Stimulated activated CD8-positive, alpha-beta memory T cell treated with anti-CD3 and anti-CD28 coated beads, Interleukin-15, amount 100 ng/mL, for 4 hours (primary cell): ENCODE measurements at regions not wholly inside any gene's neighbourhood (a gene's known extent, or its start where the extent isn't known, plus 50 kb on each side); places are given as distances from the start of the nearest gene placed in this dataset.

Source experiments
- DNase-seq, 2 donors: peaks; one replicate each; pipeline ENCODE4 v3.0.0-alpha.2; 2020; ENCODE audit warnings: low read depth in 2 of 2

- no peak for DNase-seq
These were observed 206.0 kb upstream of the PLEKHG7 start for GRCh38 chr12:92496790-92497189.

- DNase-seq, result no peak
These were observed 207.7 kb upstream of the PLEKHG7 start for GRCh38 chr12:92495108-92495507.

DNA sequence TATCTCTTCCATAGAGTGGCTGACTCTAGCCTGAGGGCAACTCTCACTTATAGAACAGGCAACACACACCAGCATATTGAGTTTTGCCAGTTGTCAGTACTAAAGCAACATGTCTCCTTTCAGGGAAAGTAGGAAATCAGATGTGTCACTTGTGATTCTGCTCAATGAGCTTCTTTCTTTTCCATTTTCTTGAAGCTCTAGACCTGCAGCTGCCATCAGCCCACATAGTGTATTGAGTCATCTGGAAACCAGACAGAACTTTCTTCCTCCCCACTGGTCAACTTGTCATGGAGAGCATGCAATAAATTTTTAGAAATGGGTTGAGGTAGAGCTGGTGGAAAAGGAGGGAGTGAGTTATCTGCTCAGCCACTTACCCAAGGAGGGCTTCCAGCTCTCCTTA lies 209.0 kb upstream of the PLEKHG7 start:
- DNase-seq, result no peak

DNA sequence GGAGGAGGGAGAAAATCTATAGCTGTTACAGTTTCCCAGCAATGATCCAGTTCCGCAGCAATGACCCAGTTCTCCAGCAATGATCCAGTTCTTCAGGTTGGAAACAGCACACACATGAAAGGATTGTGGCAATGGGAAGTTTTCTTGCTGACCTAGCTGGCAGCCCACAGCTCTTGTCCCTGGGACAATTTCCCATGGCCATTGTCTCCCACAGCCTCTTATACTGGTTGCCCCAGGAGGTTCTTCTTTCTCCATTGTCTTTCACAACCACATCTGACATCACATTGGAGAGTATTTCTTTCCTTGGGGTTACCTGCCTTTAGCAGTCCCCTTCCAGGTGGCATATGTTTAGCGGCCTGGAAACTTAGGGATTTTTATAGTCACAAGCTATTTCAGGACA lies 209.8 kb upstream of the PLEKHG7 start:
- no peak for DNase-seq

DNA sequence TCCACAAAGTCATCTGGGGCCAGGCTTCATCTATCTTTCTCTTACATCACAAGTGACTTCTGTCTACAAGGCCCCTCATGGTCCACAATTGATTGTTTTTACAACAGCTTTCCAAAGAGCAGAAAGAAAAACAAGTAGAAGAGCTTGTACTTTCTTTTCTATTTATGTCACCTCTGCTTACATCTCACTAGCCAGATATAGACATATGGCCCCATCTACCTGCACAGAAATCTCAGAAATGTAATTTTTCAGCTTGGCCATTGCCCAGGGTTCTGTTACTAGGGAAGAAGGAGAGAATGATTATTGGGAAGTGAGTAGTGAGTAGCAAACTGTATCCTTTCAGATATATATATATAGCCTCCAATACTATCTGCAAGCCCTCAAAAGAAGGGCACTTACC lies 210.5 kb upstream of the PLEKHG7 start:
- no peak for DNase-seq

GRCh38 chr12:92489781-92490180 lies 213.0 kb upstream of the PLEKHG7 start:
- DNase-seq, result no peak

DNA sequence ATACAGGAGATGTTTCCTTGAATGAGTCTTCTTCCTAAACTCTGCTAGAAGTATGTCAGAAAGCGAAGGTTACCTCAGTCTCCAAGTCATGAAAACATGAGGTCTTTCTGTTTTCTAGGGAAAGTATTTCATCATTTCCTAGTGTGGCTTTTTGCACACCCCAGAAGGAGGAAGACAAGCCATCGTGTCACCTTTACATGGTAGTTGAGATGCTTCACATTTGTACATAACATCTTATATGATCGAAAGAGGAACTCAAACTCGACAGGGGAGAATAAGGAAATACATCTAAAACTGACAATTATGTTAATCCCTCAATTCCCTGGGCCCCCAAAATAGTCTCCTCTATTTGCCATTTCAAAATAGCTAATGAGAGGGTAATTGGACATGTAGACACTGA lies 214.1 kb upstream of the PLEKHG7 start:
- no peak for DNase-seq

DNA sequence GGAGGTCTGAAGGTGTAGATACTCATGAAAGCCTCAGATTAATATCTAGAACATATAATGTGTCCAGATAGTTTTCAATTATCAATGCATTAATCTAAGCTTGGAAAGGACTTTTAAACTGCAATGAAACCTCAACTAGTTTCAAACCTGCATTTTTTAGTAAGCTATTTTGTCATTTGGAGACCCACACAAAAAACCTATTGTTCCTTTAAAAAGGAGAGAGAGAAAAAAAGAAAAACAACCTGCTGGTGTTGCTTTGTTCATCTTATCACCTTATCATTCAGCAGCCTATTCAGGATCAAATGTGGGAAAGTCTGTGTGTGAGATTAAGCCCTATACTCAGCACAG lies 215.7 kb upstream of the PLEKHG7 start:
- no peak for DNase-seq

DNA sequence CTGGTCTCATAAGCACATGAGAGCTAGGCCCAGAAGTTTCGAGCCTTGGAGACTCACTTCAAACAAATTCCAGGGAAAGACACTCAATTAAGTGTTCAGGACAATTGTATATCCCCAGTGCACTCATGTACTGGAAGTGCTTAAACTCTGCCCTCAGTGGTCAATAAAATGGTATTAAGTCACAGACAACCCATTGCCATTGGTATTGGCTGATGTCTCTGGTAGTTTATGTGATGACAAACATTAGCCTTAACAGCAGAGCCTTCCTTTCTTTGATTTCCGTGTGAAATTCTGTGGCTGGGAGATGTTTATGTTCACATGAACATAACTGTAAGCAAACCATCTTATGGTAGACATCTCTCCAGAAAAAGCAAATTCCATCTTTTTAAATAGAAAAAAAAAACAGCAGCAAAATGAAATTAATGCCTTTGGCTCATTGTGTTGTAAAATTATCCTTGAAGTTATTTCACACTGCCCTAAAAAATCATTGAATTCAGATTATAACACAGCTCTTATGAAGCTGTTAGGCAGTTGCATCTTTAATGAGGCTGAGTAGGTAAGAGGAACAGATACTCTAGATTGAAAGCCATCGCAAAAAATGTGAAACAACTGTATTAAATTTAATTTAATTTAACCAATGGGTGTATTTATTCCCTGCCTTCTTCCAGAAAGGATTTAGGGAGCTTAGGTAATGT lies 216.2 kb upstream of the PLEKHG7 start:
- DNase-seq, result no peak

DNA sequence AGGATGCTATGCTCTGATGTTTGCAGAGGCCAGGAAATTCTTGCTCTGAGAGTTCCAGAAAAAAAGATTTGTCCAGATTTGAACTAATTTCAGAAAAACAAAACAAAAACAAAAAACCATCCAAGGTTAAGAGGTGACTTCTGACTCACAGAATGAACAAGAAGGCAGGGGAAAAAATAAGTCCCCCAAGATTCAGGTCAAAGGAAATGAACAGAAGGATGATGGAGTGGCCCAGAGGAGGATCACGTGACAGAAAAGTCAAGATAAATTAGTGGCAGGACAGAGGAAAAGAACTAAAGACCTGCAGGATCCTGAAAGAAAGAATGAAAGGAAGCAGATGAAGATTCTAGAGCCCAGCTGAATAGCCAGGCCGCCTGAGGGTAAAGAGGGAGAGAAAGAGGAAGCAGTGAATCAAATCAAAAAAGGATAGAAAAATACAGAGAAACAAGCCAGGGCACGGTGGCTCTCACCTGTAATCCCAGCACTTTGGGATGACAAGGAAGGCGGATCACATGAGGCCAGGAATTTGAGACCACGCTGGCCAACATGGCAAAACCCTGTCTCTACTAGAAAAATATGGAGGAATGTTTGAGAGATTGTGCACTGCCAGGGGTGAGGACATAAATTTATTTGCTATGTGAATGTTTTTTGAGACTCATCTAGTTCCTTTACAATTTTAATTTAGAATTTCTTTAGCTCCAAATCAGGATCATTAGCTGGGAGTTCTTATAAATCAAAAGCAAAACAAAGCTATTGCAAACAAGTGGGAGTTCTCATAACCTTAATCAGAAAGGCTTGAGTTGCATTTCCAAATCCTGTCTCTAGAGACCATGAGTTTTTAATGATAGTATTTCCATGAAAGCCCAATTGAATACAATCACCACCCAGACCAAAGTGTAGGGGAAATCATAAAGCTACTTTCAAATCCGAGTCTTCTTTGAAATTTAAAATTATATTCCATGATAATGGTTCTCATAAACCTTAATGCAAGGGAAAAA lies 217.1 kb upstream of the PLEKHG7 start:
- no peak for DNase-seq

GRCh38 chr12:92482599-92482998 lies 220.2 kb upstream of the PLEKHG7 start:
- no peak for DNase-seq

- DNase-seq, result no peak
These were observed 221.7 kb upstream of the PLEKHG7 start for GRCh38 chr12:92481066-92481465.

- DNase-seq, result no peak
These were observed 224.1 kb upstream of the PLEKHG7 start for GRCh38 chr12:92478692-92479091.

GRCh38 chr12:92476844-92477243 lies 225.9 kb upstream of the PLEKHG7 start:
- no peak for DNase-seq

DNA sequence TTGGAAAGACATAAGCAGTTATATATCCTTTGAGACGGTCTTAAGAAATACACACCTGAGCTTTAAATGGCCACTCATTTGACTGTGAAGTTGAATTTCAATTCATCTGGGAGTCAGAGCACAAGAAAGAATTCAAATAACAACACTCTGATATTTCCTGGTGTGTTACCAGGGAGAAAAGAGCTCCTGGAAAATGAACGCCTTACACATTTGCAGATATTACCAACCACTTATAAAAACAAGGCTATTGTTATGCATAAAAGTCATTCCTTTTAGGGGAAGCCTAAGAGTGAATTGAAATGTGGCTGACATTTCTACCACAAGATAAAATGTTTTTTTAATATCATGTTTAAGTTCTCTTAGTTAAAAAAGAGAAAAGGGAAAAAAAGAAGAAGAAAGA lies 229.2 kb upstream of the PLEKHG7 start:
- DNase-seq, result no peak

DNA sequence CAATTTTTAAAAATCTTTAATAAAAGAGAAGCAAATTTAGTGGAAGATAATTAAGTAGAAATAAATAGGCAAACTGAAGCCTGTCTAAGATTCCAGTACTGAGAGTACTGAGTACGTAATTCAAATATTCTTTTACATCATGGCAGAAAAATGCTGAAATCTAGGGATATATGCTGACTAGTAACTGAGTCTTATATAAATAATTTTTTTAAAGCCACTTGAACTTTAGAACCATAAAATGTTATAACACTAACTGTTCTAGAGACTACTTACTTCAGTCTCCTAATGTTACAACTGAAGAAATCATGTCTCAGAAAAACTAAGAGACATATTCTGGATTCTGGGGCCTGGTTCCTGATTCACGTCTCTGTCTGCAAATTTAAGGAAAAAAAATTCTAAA lies 230.6 kb upstream of the PLEKHG7 start:
- DNase-seq, result no peak

DNA sequence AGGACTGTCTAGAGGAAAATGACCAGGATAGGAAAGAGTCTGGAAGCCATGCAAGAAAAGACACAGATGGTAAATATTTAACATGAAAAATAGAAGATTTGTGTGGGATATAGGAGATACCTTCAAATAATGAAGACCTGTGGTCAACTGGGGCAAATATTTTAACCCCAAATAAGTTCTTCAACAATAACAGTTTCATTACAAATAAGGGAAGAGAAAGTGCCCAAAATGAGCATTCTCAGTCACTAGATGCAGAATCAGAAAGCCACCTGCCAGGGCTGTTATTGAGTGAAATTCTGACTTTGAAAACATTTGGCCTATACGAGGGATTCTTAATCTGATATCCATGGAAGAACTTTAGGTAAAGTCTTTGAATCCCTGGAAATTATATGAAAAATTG lies 231.2 kb upstream of the PLEKHG7 start:
- no peak for DNase-seq

DNA sequence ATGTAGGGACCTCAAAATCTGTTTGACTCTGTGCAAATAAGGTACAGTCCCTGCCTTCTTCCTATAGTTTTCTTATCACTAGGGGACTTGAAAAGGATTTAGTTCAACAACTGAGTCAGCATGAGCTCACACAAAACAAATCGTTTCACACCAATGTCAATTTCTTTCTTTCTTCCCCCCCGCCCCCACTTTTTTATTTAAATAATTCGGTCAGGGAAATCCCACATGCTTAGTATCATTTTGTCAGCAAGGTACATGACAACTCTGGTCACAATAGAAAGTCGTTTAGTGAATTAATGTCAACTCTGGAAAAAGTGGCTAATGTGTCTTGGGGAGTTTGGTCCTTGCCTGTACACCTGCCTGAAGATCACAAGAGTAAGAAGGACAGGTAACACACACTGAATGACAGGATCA lies 232.2 kb upstream of the PLEKHG7 start:
- DNase-seq, result no peak

GRCh38 chr12:92469837-92470236 lies 233.0 kb upstream of the PLEKHG7 start:
- no peak for DNase-seq

DNA sequence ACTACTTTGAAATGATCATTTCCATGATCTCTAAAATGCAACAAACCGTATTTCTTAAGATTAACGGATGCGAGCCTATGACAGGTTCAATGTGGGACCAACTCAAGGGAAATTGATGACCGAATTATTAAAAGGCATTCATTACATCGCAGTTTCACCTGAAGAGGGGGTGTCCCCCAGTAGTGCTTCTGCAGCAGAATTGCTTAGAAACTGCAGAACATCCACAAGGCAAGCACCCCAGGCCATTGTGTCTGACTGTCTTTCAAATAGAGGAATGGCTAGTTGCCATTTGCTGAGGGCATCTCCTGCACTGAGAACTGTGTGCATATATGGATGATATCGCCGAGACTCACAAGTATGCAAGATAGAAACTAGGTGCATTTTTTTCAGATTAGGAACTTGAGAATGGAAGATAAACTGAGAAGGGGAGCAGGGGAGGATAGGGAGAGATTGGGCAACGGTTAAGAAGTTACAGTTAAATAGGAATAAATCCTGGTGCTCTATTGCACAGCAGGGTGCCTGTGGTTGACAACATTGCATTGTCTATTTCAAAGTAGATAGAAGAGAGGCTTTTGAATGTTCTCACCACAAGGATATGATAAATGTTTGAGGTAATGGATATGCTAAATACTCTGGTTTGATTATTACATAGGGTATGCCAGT lies 234.3 kb upstream of the PLEKHG7 start:
- DNase-seq, result no peak

DNA sequence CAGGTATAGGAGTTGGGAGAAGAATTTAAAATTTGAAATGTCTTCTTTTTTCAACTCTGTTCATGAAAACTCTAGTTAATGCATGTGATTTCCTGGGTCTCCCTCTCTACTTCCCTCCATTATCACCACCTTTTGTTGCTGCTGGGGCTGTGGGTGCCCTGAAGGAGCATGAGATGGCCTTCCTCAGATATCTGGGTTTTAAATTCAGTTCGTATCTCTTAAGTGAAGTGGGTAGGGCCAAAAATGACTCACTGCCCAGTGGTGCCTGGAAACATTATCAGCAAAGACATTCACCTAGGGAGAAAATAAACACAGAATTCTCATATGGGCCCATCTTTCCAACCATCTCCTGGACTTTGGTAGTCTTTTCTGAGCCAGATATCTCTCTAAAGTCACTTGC lies 234.9 kb upstream of the PLEKHG7 start:
- no peak for DNase-seq

DNA sequence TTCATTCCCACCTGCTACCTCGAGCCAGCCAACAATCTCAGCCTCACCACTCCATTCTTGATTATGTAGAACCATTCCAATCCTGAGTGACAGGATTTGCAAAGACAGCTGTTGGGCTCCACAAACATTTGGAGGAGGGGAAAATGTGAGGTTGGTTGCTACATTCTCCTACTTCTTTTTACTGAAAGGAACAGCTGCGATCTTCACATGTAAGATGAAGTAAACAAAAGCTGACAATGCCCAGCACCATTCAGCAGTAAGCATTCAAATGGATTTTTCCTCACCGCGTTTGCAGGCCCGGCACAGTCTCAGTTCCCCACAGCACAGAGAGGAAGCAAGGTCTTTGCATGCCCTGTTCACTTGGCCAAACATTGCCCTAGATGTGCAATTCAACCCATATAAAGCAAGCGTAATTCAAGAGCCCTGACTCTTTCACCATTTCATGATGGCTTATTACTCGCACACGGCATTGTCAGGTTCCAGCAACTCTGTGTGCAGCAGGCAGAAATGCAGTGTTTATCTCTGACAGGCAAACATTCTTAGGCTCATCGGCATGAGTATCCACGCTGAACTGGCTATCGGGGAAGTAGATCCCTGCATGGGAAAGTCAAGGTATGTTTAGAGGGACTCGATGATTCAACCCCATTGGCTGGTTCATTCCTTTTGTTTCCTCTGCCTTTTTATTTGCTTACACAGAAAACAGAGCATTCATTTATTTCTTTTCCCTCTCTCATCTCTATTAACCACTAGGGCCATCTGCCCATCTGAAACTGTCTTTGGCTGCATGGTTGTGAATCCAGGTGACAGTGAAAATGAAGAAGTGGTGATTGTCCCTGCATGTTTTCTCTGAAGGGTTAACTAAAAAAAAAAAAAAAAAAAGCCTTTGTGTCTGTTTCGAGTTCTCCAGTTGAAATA lies 236.1 kb upstream of the PLEKHG7 start:
- no peak for DNase-seq
